HG02885 (cell line): ENCODE measurements at regions not wholly inside any gene's neighbourhood (a gene's known extent, or its start where the extent isn't known, plus 50 kb on each side); places are given as distances from the start of the nearest gene placed in this dataset.

Experiments
- ATAC-seq: cut with Tn5 transposase; IDR thresholded peaks from one replicate; pipeline ENCODE4 v1.9.1; 2021; ENCODE audit warnings: mild to moderate bottlenecking; ENCODE audit not compliant: unreplicated experiment, poor library complexity

DNA sequence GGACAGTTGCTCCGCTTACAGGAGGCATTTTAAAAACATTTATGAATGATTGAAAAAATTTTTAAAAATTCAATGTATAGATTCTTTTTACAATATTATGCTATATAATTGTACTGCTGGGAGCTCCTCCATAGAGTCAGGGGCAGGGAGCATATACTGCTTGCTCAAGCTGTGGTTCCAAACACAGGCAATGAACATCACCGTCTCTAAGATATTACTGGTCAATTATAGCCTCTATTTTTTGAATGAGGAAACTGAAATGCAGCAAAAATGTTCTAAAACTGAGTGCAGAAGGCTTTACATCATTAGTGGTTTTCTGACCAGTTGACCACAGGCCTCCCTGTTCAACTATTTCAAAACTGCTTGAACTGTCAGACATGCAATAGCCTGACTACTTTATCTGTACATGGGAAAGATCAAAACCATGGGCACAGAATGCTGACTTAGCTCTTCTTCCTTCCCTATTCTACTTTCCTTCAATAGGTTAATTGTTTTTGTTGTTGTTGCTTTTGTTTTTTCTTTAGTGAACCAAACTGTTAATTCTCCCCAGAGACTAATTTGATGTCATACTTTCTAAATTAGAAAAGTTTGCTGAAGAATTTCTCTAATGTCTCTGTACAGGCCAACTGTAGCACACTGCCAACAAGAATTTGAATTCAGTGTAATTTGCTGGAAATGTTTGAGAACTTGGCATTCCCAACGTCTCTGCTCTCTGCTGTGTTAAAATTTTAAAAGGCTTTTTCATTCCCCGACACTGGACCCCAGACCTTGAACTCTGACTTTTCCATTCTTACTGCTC lies 107.6 kb upstream of the MPDZ start:
- no peak for ATAC-seq

DNA sequence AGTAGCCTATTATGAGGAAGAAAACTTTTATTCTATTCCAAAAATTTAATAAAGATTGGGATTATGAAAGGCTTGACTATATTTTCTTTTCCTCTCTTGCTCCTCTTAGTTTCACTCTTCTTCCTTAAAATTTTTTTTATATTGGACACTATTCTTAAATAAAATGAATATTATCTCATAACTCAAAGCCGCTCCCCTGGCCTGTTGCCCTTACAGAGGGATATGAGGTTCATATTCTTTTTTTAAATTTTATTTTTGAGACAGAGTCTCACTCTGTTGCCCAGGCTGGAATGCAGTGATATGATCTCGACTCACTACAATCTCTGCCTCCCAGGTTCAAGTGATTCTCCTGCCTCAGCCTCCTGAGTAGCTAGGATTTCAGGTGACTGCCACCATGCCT lies 106.8 kb upstream of the MPDZ start:
- ATAC-seq, result no peak

DNA sequence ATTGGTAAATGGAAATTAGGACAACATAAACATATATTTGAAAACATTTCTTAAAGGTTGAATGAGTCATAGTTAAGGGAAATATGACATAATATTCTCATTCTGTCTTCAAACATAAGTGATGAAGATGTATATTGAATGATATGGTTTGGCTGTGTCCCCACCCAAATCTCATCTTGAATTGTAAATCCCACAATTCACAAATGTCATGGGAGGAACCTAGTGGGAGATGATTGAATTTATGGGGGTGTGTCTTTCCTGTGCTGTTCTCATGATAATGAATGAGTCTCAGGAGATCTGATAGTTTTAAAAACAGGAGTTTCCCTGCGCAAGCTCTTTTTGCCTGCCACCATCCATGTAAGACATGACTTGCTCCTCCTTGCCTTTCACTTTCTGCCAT lies 104.4 kb upstream of the MPDZ start:
- ATAC-seq, result no peak

DNA sequence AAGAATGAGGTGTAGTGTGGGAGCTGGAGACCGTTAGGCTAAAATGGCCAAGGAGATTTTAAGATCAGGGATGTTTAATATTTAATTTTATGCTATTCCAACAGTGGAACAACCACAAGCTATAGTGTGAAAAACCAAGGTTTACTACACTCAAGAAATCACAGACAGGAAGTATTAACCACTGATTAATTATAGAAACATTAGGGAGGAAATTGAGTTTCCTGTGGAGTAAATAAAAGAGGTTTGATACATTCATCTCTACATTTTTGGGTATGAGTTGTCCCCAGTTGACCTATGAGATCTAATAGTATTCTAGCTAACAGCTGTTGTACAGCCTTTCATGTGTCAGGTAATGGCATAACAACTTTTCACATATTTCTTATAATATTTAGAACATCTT lies 103.7 kb upstream of the MPDZ start:
- ATAC-seq, result no peak

DNA sequence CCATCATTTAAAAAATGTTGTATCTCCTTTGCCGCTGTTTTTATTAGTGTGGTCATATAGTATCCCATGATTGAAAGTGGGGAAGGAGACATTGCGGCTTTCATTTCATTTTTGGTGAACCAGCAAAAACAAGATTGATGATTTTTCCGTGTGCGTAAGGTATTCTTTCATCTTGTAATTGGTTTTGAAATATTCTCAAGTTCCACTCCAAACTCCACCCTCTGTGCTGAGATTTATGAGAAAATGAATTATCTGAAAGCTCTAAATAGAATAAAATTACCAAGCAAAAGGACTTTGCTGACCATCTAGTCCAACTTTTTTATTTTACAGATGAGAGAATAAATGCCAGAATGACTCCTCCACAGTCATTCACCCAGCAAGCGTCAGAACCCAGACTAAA lies 103.1 kb upstream of the MPDZ start:
- no peak for ATAC-seq

DNA sequence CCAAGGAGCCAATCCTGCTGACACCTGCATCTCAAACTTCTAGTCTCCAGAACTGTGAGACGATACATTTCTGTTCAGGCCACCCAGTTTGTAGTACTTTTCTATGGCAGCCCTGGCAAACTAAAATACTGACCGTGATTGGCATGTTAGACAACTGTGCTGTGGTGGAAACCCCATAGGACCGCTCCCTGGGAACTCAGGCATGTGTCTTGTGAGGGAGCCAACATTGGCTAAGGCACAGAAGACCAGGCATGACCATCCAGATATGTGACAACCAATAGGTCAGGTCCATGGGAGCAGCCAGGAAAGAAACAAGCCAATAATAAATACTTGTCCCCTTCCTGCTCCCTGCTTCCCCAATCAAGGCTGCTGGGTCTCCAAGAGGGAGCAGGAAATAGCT lies 101.4 kb upstream of the MPDZ start:
- ATAC-seq, result no peak

DNA sequence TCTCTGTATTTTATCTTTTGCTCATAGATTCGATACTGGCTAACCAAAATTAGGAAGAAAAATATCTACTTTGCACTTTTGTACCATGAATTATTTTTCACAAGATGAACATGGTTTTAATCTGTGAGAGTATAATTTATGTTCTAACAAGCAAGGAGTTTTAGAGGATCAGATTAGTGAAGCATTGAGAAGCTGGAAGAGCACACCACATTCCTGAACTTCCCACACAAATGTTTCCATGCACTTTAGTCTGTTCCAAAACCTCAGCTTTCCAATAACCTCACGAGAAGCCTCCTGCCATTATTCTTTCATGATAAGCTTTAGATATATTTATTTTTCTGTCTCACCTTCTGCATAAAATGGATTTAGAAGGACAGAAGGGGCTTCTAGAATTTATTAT lies 98.7 kb upstream of the MPDZ start:
- ATAC-seq, result no peak

DNA sequence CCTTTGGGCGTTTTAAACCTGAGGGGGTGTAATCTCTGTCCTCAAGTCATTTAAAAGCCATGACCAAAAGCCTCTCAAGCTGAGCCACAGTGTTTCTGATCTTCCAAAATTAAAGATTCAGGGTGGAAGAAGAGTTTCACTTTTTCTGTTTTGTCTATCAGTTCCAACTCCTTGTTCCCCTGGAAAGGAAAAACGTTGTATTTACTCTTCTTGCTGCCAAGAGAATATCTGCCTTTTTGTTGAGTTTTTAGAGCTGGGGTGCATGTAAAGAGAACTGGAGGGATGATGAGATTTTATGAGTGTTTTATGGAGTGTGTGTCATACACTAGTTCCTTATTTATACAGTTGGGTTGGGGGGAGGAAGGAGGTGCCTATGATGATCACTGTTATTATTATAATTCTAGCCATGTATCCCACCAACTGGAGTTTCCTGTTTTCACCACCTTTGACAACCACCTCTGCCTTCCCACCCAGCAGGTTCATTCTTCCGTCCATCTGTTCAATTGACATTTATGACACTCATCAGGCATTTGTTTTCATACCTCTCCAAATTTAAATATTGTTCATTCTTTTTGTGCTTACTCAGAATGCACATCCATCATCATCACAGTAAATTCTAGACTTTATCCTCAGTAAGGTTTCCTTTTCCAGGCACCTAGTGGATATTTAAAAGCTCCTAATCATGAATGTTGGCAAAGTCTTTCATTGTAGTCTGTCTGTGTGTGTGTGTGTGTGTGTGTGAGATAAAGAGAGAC lies 97.9 kb upstream of the MPDZ start:
- no peak for ATAC-seq

DNA sequence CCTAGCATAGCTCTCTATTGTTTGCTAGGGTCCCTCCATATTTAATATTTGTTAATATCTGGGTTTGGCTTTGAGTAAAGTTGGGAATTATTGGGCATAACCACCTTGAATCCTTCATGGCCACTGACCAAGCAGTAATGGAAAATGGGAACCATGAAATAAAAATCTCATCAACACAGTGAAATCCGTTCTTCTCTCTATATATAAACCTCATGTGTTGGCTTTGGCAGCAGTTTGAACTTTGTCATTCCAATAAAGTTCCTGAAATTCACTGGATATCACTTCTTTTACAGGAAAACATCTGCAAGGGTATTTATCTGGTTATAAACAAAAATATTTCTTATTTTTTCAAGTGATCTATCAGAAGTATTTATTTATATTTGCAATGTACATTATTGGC lies 93.0 kb upstream of the MPDZ start:
- ATAC-seq, result no peak

DNA sequence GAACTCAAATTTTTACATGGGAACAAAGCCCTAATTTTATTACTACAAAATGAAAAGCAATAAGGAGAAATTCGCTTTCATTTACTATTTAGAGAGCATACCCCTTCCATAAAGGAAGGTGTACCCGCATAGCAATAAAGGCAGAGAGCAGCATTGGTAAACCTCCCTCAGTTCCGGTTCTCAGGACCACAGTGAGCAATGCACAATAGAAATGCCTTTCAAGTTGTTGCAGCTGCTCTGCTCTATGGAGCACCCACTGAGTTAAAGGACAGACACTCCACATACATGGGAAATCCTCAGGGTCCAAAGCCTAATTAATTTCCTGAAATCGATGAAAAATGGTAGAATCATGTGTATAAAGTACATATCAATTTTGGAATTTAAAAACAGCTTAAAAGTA lies 89.9 kb upstream of the MPDZ start:
- ATAC-seq, result no peak

DNA sequence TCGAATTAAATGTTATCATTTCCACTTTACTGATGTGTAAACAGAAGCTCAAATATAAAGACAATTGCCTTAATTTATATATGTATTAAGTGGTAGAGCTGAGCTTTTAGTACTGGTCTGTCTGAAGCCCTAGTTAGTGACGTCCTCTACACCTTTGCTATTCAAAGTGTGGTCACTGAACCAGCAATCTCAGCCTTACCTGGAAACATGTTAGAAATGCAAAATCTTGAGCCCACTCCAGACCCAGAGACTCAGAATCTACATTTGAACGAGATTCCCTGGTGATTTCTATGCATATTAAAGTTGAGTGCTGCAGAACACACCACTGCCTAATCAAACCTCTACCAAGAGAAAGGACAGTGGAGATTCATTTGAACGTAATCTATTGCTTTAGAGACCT lies 88.3 kb upstream of the MPDZ start:
- no peak for ATAC-seq

DNA sequence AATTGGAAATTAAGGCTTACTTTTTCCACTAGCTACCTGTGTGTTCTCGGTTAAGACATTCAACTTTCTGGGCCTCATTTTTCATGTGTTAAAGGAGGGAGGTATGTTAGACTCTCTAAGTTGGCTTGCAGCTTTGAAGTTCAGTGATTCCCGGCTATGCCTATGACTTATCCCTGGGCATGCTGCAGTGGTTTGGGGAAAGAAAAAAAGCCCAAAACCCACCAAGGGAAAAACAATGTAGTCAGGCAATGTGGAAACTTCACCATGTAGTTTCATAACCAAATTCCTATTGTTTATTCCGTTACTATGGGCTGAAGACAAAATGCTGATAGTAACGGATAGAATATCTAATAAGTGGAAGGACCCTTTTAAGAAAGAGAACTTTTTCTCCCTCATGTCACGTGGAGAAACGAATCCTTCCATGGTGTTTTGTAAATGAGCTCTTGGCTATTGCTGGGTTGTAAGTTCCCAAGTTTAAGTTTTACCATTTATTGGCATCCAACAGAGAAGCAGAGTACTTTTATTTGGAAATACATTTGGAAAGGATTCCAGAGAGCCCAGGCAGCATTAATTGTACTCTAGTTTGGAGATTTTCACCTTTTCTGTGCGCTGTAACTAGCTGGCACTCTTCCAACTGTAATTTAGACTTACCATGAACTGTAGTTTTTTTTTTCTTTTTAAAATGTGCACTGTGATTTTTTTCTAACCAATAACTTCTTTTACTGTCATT lies 84.9 kb upstream of the MPDZ start:
- ATAC-seq, result no peak

DNA sequence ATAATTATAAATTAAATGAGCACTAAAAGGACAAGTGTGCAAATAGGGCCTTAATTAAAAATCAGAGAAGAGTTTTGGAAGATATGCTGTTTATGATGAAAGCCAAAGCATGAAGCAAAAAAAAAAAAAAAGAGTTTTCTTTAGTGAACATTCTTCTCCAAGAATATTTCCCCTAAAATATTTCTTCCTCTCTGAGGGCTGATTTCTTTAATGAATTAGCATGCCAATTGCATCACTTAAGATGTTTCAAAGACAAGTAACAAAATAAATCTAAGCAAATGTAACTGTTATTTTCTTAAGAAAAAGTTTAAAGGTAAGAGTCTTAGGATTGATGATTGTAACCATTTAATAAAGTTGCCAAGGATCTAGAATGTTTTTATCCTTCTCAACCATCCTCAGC lies 81.6 kb upstream of the MPDZ start:
- no peak for ATAC-seq

DNA sequence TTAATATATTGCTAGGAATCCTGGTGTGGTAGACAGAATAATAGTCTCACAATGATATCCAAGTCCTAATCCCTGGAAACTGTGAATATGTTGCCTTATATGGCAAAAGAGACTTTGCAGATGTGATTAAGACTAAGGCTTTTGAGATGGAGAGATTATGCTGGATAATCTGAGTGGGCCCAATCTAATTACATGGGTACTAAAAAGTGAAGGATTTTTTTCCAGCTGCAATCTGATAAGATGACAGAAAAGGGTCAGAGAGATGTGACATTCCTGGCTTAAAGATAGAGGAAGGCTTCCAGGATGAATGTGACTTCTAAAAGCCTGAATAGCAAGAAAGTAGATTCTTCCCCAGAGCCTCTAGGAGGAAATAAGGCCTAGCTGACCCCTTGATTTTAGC lies 80.7 kb upstream of the MPDZ start:
- no peak for ATAC-seq

DNA sequence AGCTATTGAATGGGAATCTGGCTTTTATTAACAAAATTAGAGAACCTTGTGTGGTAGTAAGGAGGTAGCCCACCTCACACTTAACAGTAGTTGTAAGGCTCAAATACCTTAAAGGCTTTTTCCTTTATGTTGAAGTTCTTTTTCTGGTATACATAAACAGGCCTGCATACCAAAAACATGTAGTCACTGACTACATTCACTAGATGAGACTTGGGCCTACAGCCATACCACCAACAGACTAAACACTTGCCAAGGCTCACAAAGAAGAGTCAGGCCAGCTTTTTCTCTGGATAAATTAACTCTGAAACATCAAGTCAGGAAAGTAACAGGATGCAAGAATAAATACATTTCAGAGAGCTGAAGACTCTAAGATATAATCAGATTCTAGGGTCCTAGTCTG lies 78.6 kb upstream of the MPDZ start:
- no peak for ATAC-seq

DNA sequence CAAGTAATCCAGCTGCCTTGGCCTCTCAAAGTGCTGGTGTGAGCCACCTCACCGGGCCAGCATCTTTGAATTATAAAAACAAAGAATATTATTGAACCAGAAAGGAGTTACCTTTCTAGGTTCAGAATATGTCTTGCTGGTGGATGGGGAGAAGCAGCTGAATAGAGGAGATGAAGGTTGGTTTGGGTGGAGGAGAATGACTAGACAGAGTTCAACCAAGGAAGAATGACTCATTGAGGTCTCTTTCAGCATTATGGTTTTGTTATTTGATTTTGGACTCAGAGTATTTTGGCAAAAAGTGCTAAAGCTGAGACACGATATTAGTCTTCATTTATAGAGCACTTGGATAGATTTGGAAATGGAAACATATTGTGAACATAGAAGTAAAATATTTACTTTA lies 75.2 kb upstream of the MPDZ start:
- ATAC-seq, result no peak

DNA sequence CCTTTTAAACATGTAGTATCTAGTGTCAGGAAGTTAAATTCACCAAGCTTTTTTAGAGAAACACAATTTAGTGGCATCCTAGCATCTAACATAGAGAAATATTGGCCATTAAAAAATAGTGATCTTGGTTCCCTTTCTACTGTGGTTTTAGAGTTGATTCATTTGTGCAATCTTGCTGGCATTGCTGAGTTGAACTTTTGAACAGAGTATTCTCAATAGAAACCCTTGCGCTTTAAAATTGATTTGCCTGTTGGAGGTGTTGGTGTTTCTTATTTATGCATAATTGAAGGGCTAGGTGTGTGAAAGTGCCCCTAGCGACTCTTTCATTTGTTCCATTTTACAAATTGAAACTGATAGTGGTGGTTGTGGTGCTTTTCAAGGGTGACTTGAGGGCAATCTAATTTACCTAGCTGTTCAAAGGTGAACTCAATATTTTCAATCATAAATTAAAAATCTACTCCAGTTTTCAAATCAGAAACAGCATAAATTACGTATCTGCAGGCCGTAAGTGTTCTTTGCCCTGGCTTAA lies 73.0 kb upstream of the MPDZ start:
- peak; percentile 63 for ATAC-seq

DNA sequence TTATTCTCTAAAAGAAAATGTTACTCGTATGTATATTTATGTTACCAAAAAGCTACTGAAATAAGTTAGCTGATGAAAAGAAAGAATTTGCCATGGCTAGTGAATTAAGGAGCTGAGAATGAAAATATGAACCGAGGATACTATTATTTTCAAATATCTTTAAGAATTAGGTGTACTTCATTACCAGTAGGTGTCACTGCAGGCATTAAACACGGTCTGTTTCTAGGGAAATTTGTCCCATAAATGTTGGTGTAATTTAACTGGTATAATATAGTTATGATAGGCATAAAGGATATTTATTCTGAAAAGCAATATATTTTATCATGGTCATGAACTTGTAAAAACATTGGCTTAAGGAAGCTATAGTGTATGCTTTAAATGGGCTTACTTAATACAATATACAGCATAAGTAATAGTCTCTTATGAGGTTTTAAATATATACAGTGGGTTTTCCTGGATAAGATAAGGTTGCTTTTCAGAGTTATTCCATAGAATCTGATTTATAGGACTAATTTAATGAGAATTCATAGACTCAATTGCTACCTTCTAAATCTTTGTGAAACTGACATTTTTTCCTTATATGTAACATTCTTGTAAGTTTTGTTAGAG lies 72.4 kb upstream of the MPDZ start:
- peak; percentile 52 for ATAC-seq

DNA sequence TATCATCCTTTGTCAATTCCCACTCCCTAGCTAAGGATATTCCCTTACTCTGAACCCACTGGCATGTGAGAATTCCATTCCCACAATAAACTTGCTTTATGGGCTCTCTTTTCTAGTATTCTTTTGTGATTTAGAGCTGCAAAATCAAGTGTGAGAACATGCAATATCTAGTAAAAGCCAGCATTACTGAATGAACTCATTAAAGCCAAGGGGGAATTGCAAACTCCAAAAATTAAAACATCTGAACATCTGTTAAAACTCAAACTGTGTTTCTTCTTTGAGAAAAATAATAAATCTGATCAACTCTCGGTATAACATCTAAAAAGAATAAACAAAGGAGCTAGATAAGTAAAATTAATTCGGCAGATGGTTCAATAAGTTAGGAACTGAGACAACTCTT lies 53.1 kb upstream of the MPDZ start:
- no peak for ATAC-seq

DNA sequence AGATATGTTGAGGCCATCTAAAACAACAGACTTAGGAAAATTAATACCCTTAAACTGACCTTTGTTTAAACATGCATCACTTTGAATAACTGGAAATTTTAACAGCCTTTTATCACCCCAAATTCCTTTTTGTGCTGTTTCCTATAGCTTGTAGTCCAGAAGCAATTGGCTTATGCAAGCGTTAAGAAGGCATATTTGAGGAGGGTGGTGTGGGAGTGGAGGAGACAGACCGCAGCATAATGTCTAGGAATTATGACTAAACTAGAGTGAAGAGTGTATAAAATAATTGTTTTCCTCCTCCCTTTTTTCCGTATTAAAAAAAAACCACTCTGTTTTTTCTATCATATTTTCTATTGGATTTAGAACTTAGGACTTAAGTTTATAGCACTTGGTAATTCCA lies 51.8 kb upstream of the MPDZ start:
- no peak for ATAC-seq
